Left kidney (tissue), 1 donor: ENCODE measurements at regions not wholly inside any gene's neighbourhood (a gene's known extent, or its start where the extent isn't known, plus 50 kb on each side); places are given as distances from the start of the nearest gene placed in this dataset.

ENCODE experiments used
- DNase-seq: peaks from one replicate; pipeline ENCODE4 v3.0.0-alpha.2; 2013

GRCh38 chr10:31081937-31082840 is 50.5 kb upstream of the ZNF438 start:
- DNase-seq: no peak

- no peak for DNase-seq
These were observed 52.1 kb upstream of the ZNF438 start for GRCh38 chr10:31083765-31084184.

- DNase-seq: no peak
These were observed 55.3 kb upstream of the ZNF438 start for GRCh38 chr10:31087011-31087410.

- DNase-seq: no peak
These were observed 56.2 kb upstream of the ZNF438 start for GRCh38 chr10:31087851-31088250.

GRCh38 chr10:31090894-31091607 is 59.4 kb upstream of the ZNF438 start:
- no peak for DNase-seq

- no peak for DNase-seq
These were observed 64.3 kb upstream of the ZNF438 start for GRCh38 chr10:31095677-31096560.

GRCh38 chr10:31098046-31098445 is 66.4 kb upstream of the ZNF438 start:
- DNase-seq: no peak

- DNase-seq: no peak
These were observed 67.4 kb upstream of the ZNF438 start for GRCh38 chr10:31099094-31099493.

- DNase-seq: no peak
These were observed 68.0 kb upstream of the ZNF438 start for GRCh38 chr10:31099664-31100063.

- DNase-seq: no peak
These were observed 68.5 kb upstream of the ZNF438 start for GRCh38 chr10:31100115-31100601.

- DNase-seq: no peak
These were observed 69.0 kb upstream of the ZNF438 start for GRCh38 chr10:31100662-31101061.

- DNase-seq: no peak
These were observed 69.5 kb upstream of the ZNF438 start for GRCh38 chr10:31101123-31101522.

GRCh38 chr10:31102421-31102820 is 70.8 kb upstream of the ZNF438 start:
- DNase-seq: no peak

- no peak for DNase-seq
These were observed 71.4 kb upstream of the ZNF438 start for GRCh38 chr10:31103112-31103511.

- DNase-seq: no peak
These were observed 81.3 kb upstream of the ZNF438 start for GRCh38 chr10:31112961-31113360.

GRCh38 chr10:31116226-31116625 is 84.6 kb upstream of the ZNF438 start:
- DNase-seq: no peak

GRCh38 chr10:31118556-31118955 is 86.9 kb upstream of the ZNF438 start:
- no peak for DNase-seq

GRCh38 chr10:31120392-31120791 is 88.7 kb upstream of the ZNF438 start:
- DNase-seq: no peak

GRCh38 chr10:31120961-31121685 is 89.5 kb upstream of the ZNF438 start:
- DNase-seq: no peak

- DNase-seq: no peak
These were observed 90.3 kb upstream of the ZNF438 start for GRCh38 chr10:31121757-31122577.

GRCh38 chr10:31123946-31124345 is 92.3 kb upstream of the ZNF438 start:
- DNase-seq: no peak
